Breast epithelium (tissue), 4 donors: ENCODE measurements at regions not wholly inside any gene's neighbourhood (a gene's known extent, or its start where the extent isn't known, plus 50 kb on each side); places are given as distances from the start of the nearest gene placed in this dataset.

Experiments
- DNase-seq, 2 donors: peaks; one replicate each; pipeline ENCODE4 v3.0.0-alpha.2; 2019; ENCODE audit warnings: low spot score in 2 of 2
- H3K27ac ChIP-seq, 2 donors: fragments of 200-600 bp; sonication (generic) in 1 of 2; one replicate each; pipeline ENCODE4 v1.5.1; 2016 to 2019; ENCODE audit warnings: mild to moderate bottlenecking in 1 of 2
- H3K27me3 ChIP-seq, 2 donors: fragments of 200-600 bp; sonication (generic) in 1 of 2; one replicate each; pipeline versions ENCODE4 v1.5.1 to v1.6.0; 2017 to 2019; ENCODE audit warnings: control low read depth in 1 of 2, mild to moderate bottlenecking in 1 of 2
- H3K36me3 ChIP-seq: fragments of 200-600 bp; one replicate; pipeline ENCODE4 v1.5.1; 2019
- H3K4me1 ChIP-seq, 2 donors: fragments of 200-600 bp; sonication (generic); one replicate each; pipeline ENCODE4 v1.5.1; 2016 to 2019; ENCODE audit warnings: control low read depth in 1 of 2
- H3K4me3 ChIP-seq, 3 donors: fragments of 200-600 bp; sonication (generic); 1 replicate in 2 of 3; 2 replicates in 1 of 3; pipeline ENCODE4 v1.5.1; 2016 to 2019; ENCODE audit warnings: mild to moderate bottlenecking in 3 of 3, moderate library complexity in 2 of 3
- H3K9me3 ChIP-seq, 2 donors: fragments of 200-600 bp; sonication (generic) in 1 of 2; one replicate each; pipeline ENCODE4 v1.5.1; 2016 to 2019; ENCODE audit warnings: control low read depth in 1 of 2
- CTCF ChIP-seq, 3 donors: fragments of 450-650 bp; IDR thresholded peaks; one replicate each; pipeline ENCODE4 v1.5.1; 2016 to 2017; ENCODE audit warnings: antibody characterized with exemption in 3 of 3, mild to moderate bottlenecking in 3 of 3, moderate library complexity in 3 of 3
- POLR2A ChIP-seq: fragments of 450-650 bp; IDR thresholded peaks from one replicate; pipeline ENCODE4 v1.6.1; 2016; ENCODE audit warnings: antibody characterized with exemption, mild to moderate bottlenecking, moderate library complexity
- POLR2AphosphoS5 ChIP-seq, 3 donors: sonication (generic); formaldehyde crosslinking; IDR thresholded peaks; one replicate each; pipeline ENCODE4 v1.6.1; 2017; ENCODE audit warnings: antibody characterized with exemption in 3 of 3
- intact Hi-C: fragments of 100-400 bp; cut with DNase I; formaldehyde crosslinking; loops from one replicate; pipeline ENCODE4 v1.15.1; 2023; ENCODE audit warnings: low total_unique reads

DNA sequence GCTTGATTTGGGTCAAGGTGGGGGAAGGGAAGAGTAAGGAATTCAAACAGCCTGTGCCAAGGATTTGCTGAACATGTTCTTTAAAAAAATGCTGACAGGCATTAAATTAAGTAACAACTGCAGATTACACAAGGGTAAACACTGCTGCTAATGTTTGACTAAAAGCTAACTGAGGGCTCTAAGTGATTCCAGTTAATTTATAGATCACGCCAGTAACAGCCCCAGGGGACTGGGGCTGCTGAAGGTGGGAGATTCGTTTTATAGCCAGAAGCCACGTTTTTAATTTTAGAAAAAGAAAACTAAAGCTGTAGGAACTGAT lies 321.7 kb downstream of the DLEU7 start:
- Histone ChIP-seq H3K4me3 (no peak overlapping the region), H3K4me1 (peaks cover 0 to 6% of the 10 kb centered on the region in 2 donors)
- intact Hi-C loops: no loop called here

DNA sequence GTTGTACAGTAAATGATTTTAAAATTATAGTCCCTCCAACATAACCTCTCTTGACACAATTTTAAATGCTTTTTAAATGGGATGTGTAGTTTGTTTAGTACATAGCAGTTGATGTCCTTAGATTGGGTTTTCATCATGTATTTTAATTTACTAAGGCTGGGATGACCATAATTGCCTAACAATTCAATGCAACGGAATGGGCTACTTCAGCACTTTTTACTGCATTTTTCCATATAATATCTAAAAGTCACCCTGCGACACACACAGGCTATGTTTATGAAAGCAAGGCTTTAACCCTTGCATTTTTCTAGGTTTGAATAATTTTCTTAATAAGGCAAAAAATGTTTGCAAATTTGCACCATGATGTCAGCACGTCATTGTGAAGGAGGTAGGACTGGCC lies 321.0 kb downstream of the DLEU7 start:
- H3K36me3 ChIP-seq: no peaks in the 10 kb centered on the region
- no peaks in the 10 kb centered on the region for H3K9me3 ChIP-seq
- TF ChIP-seq POLR2AphosphoS5 (IDR thresholded peaks at IDR 0.05) (no peak), CTCF (IDR thresholded peaks at IDR 0.05) (no peak), POLR2A (no peak)
- H3K27me3 ChIP-seq: no peaks in the 10 kb centered on the region
- H3K4me1 ChIP-seq: peaks cover 0 to 6% of the 10 kb centered on the region in 2 donors
- DNase-seq: no peak
- intact Hi-C loops: no loop called here
- H3K27ac ChIP-seq: peak overlapping the region in 1 of 2 donors; percentile 55
- no peak overlapping the region for H3K4me3 ChIP-seq

More for the DNA sequence above, 321.7 kb downstream of the DLEU7 start:
- H3K27ac ChIP-seq: peak overlapping the region; percentile 27 to 55
- TF ChIP-seq CTCF (IDR thresholded peaks at IDR 0.05) (no peak), POLR2A (no peak), POLR2AphosphoS5 (IDR thresholded peaks at IDR 0.05) (no peak)
- H3K9me3 ChIP-seq: no peaks in the 10 kb centered on the region
- H3K36me3 ChIP-seq: no peaks in the 10 kb centered on the region
- no peak for DNase-seq
- H3K27me3 ChIP-seq: no peaks in the 10 kb centered on the region

DNA sequence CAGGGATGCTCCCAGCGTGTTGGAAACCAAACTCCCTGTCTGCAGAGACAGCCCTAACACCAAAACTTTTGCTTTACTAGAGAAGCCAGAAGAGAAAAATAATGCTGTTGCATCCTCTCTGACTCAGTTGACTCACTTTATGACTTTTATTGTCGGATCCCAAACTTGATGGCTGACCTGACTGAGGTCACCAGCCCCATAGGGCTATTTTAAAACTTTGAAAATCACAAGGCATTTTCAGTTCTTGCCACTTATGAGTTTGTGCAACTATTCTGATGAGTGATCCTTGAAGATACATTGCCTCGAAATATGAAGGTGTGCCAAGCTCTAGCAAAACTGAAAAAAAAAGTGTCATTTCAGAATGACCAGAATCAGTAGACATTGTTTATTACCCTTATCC lies 320.2 kb downstream of the DLEU7 start:
- H3K4me3 ChIP-seq: no peak overlapping the region
- intact Hi-C loops: no loop called here
- no peak overlapping the region for H3K27ac ChIP-seq
- no peaks in the 10 kb centered on the region for H3K36me3 ChIP-seq
- no peak for DNase-seq
- H3K4me1 ChIP-seq: peaks cover 0 to 6% of the 10 kb centered on the region in 2 donors
- TF ChIP-seq POLR2AphosphoS5 (IDR thresholded peaks at IDR 0.05) (no peak), POLR2A (no peak), CTCF (IDR thresholded peaks at IDR 0.05) (no peak)
- no peaks in the 10 kb centered on the region for H3K9me3 ChIP-seq
- H3K27me3 ChIP-seq: no peaks in the 10 kb centered on the region

GRCh38 chr13:50524560-50524959 lies 318.9 kb downstream of the DLEU7 start:
- intact Hi-C loops: no loop called here
- Histone ChIP-seq H3K4me3 (no peak overlapping the region), H3K36me3 (no peaks in the 10 kb centered on the region), H3K9me3 (no peaks in the 10 kb centered on the region), H3K4me1 (peaks cover 0 to 11% of the 10 kb centered on the region in 2 donors), H3K27me3 (no peaks in the 10 kb centered on the region), H3K27ac (no peak overlapping the region)
- no peak for DNase-seq
- TF ChIP-seq POLR2A (no peak), POLR2AphosphoS5 (IDR thresholded peaks at IDR 0.05) (no peak), CTCF (IDR thresholded peaks at IDR 0.05) (no peak)

DNA sequence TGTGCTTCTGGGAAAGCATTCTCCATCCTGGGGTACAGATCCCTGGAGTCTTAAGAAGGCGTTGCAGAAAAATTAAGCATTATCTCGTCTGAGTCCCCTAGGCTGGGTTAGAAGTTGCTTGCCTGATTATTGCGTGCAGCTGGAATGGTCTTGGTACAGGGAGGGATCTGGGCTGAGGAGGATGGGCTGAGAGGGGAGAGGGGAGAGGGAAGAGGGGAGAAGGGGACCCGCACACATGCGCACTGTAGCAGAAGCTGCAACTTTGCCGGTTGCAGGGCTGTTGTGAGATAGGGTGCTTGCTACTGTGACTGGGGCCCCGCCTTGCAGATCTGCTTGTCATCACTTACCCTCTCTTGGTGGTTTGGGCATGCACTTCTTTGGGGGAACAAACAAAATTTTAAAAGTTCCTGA lies 316.8 kb downstream of the DLEU7 start:
- peaks cover 0 to 7% of the 10 kb centered on the region in 2 donors for H3K4me1 ChIP-seq
- no peaks in the 10 kb centered on the region for H3K9me3 ChIP-seq
- TF ChIP-seq CTCF (IDR thresholded peaks at IDR 0.05) (no peak), POLR2A (no peak), POLR2AphosphoS5 (IDR thresholded peaks at IDR 0.05) (no peak)
- no peak overlapping the region for H3K27ac ChIP-seq
- no peak for DNase-seq
- no peak overlapping the region for H3K4me3 ChIP-seq
- no peaks in the 10 kb centered on the region for H3K36me3 ChIP-seq
- H3K27me3 ChIP-seq: no peaks in the 10 kb centered on the region
- intact Hi-C loops: no loop called here
